Cardiac fibroblast (primary cell): ENCODE measurements at regions not wholly inside any gene's neighbourhood (a gene's known extent, or its start where the extent isn't known, plus 50 kb on each side); places are given as distances from the start of the nearest gene placed in this dataset.
"Not testable (repeated sequence)": the region's sequence is repeated elsewhere in the genome, so short reads cannot be mapped to it uniquely, and the experiment has no call there.

ENCODE experiments used
- DNase-seq, 2 donors: peaks; one replicate each; pipeline versions ENCODE4 v3.0.0 to v3.0.0-alpha.2; 2010; ENCODE audit warnings: low read depth in 2 of 2
- H3K4me3 ChIP-seq, 2 donors: replicated peaks in 1 of 2; 1 replicate in 1 of 2; 2 replicates in 1 of 2; pipeline ENCODE4 v1.5.1; 2011; ENCODE audit warnings: low read depth in 2 of 2, low read length in 2 of 2, mild to moderate bottlenecking in 2 of 2, moderate library complexity in 1 of 2
- CTCF ChIP-seq: IDR thresholded peaks from one replicate; pipeline ENCODE4 v1.5.1; 2011; ENCODE audit warnings: low read depth, mild to moderate bottlenecking, low read length, inconsistent platforms

- no peak for DNase-seq
- H3K4me3 ChIP-seq: no peak overlapping the region
- TF ChIP-seq CTCF: no peak
Observed at GRCh38 chr4:141473026-141473540, 163.3 kb upstream of the IL15 start.

DNA sequence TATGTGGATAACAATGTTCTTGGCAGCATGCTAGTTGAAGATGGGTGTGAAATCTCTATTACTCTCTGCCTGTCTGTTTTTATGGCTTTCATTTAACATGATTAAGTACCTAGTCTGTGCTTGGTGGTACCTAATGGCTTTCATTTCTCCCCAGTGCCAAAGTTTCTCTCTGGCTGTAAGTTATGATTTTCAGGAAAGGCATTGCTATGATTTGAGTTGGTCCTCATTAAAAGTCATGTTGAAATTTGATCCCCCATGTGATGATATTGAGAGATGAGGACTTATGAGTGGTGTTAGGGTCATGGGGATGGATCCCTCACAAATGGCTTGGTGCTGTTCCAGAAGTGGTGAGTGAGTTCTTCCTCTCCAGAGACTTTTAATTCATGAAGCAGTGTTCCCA, 162.4 kb upstream of the IL15 start:
- peak; percentile 6 to 25 for DNase-seq
- no peak overlapping the region for H3K4me3 ChIP-seq
- TF ChIP-seq CTCF: no peak

DNA sequence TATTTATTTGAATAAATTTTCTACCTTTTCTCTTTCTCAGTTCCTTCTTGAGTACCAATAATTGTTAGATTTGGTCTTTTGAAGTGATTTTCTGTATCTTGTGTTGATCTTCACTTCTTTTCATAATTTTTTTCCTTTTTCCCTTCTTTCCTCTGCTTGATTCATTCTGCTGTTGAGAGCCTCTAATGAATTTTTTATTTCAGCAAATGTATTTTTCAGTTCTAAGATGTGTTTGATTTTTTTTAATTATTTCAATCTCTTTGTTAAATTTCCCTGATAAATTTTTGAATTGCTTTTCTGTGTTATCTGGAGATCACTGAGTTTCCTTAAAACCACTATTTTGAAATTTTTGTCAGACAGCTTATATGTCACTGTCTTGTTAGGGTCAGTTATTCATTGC, 155.4 kb upstream of the IL15 start:
- H3K4me3 ChIP-seq: no peak overlapping the region
- DNase-seq: no peak
- no peak for TF ChIP-seq CTCF

DNA sequence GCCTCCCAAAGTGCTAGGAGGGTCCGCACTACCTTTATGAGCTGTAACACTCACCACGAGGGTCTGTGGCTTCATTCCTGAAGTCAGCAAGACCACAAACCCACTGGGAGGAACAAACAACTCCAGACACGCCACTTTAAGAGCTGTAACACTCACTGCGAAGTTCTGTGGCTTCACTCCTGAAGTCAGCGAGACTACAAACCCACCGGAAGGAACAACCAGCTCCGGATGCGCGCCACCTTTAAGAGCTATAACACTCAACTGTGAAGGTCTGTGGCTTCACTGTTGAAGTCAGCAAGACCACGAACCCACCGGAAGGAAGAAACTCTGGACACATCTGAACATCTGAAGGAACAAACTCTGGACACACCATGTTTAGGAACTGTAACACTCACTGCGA, 152.1 kb upstream of the IL15 start:
- H3K4me3 ChIP-seq, DNase-seq: not testable (repeated sequence)

GRCh38 chr4:141486375-141486997, 149.9 kb upstream of the IL15 start:
- H3K4me3 ChIP-seq: no peak overlapping the region
- peak; percentile 32 to 88 for DNase-seq
- no peak for TF ChIP-seq CTCF

GRCh38 chr4:141497627-141498026, 138.8 kb upstream of the IL15 start:
- no peak overlapping the region for H3K4me3 ChIP-seq
- no peak for TF ChIP-seq CTCF
- no peak for DNase-seq

- H3K4me3 ChIP-seq: no peak overlapping the region
- no peak for TF ChIP-seq CTCF
- DNase-seq: no peak
Observed at GRCh38 chr4:141499261-141499853, 137.0 kb upstream of the IL15 start.
